Prostate gland (tissue), 2 donors: ENCODE measurements at regions not wholly inside any gene's neighbourhood (a gene's known extent, or its start where the extent isn't known, plus 50 kb on each side); places are given as distances from the start of the nearest gene placed in this dataset.

Experiments
- POLR2A ChIP-seq: fragments of 450-650 bp; IDR thresholded peaks from one replicate; pipeline ENCODE4 v1.6.1; 2016; ENCODE audit warnings: antibody characterized with exemption, mild to moderate bottlenecking
- POLR2AphosphoS5 ChIP-seq: sonication (generic); formaldehyde crosslinking; IDR thresholded peaks from one replicate; pipeline ENCODE4 v1.6.1; 2017; ENCODE audit warnings: antibody characterized with exemption
- TF ChIP-seq, protein P1 (sequence below), 4 experiments: fragments of 200-600 bp in 2 of 4; fragments of 450-650 bp in 2 of 4; sonication (generic) in 2 of 4; IDR thresholded peaks; 1 replicate in 3 of 4; 2 replicates in 1 of 4; pipeline ENCODE4 v1.5.1; 2016 to 2019; ENCODE audit warnings: antibody characterized with exemption in 4 of 4, mild to moderate bottlenecking in 2 of 4, moderate library complexity in 2 of 4

DNA sequence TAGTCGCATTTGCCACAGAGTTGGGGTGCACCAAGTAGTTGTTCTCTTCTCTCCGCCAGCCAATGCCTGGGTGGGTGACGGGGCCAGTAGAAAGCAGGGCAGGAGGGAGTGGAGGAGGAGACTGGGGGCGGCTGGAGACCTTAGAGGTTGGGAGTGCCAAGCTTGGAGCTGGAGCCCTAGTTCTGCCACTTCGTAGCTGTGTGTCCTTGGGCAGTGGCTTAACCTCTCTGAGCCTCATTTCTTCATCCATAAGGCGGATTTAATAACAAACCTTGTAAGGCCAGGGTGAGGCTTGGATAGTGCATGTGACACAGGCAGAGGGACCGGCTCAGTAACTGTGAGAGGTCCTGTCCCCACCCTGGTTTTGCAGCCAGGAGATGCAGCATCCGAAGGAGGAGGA lies 81.1 kb upstream of the LHX5 start:
- TF ChIP-seq, protein P1, sequence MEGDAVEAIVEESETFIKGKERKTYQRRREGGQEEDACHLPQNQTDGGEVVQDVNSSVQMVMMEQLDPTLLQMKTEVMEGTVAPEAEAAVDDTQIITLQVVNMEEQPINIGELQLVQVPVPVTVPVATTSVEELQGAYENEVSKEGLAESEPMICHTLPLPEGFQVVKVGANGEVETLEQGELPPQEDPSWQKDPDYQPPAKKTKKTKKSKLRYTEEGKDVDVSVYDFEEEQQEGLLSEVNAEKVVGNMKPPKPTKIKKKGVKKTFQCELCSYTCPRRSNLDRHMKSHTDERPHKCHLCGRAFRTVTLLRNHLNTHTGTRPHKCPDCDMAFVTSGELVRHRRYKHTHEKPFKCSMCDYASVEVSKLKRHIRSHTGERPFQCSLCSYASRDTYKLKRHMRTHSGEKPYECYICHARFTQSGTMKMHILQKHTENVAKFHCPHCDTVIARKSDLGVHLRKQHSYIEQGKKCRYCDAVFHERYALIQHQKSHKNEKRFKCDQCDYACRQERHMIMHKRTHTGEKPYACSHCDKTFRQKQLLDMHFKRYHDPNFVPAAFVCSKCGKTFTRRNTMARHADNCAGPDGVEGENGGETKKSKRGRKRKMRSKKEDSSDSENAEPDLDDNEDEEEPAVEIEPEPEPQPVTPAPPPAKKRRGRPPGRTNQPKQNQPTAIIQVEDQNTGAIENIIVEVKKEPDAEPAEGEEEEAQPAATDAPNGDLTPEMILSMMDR (IDR thresholded peaks at IDR 0.05), result no peak
- no peak for TF ChIP-seq POLR2AphosphoS5
- TF ChIP-seq POLR2A, result no peak
